ENCODE measurements at regions not wholly inside any gene's neighbourhood (a gene's known extent, or its start where the extent isn't known, plus 50 kb on each side); places are given as distances from the start of the nearest gene placed in this dataset.

- intact Hi-C loops (cut with micrococcal nuclease; ENCODE audit: unreplicated experiment) = no loop called here
- in situ Hi-C loops (cut with MboI) = no loop called here
Measured at GRCh38 chr1:103953386-103953785, 203.7 kb downstream of the AMY1C start.

More at GRCh38 chr1:103953386-103953785, 203.7 kb downstream of the AMY1C start:
- no peaks in the 10 kb centered on the region for H3K27me3 ChIP-seq (replicated peaks in 1 of 2; ENCODE audit: control insufficient read depth in 2 of 2, insufficient read depth in 2 of 2, low read length in 1 of 2)
- FAIRE-seq = no peak
- no peaks in the 10 kb centered on the region for H3K9me3 ChIP-seq (replicated peaks; ENCODE audit: control insufficient read depth, insufficient read depth, low read length)
- WGBS (ENCODE audit: insufficient coverage, insufficient replicate concordance, low lambda C conversion rate, missing lambda C conversion rate) = 7% methylated on average over 4 of the region's 4 CpGs
- no peak overlapping the region for H3K9ac ChIP-seq (ENCODE audit: control insufficient read depth, insufficient read depth, low read length)
- no peak overlapping the region for H3K4me2 ChIP-seq (ENCODE audit: control insufficient read depth, insufficient read depth)
- ChIA-PET CTCF (no interaction called here), POLR2A (no interaction called here), RAD21 (ENCODE audit: unreplicated experiment) (no interaction called here), SMC1A (ENCODE audit: uncharacterized antibody, unreplicated experiment) (interaction anchor here (0.9 kb wide), 1 partner anchor 21 kb away, joined by 3 read pairs; no protein-coding TSS in a partner anchor)
- no TSS peak for BruUV-seq (replicated peaks)
- H3K79me2 ChIP-seq (ENCODE audit: control insufficient read depth, insufficient read depth, low read length) = no peaks in the 10 kb centered on the region
- H3K4me3 ChIP-seq = no peak overlapping the region
- no peak for DNase-seq (ENCODE audit: low read depth, low spot score)
- H3K4me1 ChIP-seq (ENCODE audit: control insufficient read depth, insufficient read depth, low read length) = no peaks in the 10 kb centered on the region
- no peak overlapping the region for H2AFZ ChIP-seq (ENCODE audit: control insufficient read depth, low read depth, low read length)
- H3K36me3 ChIP-seq (ENCODE audit: control insufficient read depth in 2 of 2, insufficient read depth in 2 of 2, low read length in 1 of 2) = no peaks in the 10 kb centered on the region
- TF ChIP-seq USF2 (IDR thresholded peaks at IDR 0.05; ENCODE audit: borderline replicate concordance, low read depth, low read length) = no peak
- no peak for TF ChIP-seq CBX3 (IDR thresholded peaks at IDR 0.05; ENCODE audit: borderline replicate concordance, low read depth)
- TF ChIP-seq MAX (IDR thresholded peaks at IDR 0.05; ENCODE audit: low read depth, low read length) = no peak
- TF ChIP-seq SMARCA5 (IDR thresholded peaks at IDR 0.05) = no peak
- TF ChIP-seq ESRRA (IDR thresholded peaks at IDR 0.05; ENCODE audit: low read length) = no peak
- no peak for TF ChIP-seq TBL1XR1 (IDR thresholded peaks at IDR 0.05; ENCODE audit: low read depth, low read length)
- TF ChIP-seq ZNF217 (IDR thresholded peaks at IDR 0.05) = no peak
- TF ChIP-seq RFX5 (IDR thresholded peaks at IDR 0.05; ENCODE audit: low read depth, low read length) = no peak
- TF ChIP-seq STAT3 (IDR thresholded peaks at IDR 0.05; ENCODE audit: low read depth, low read length) = no peak
- TF ChIP-seq SMAD5 (IDR thresholded peaks at IDR 0.05; ENCODE audit: low read depth) = no peak
- no peak for TF ChIP-seq SREBF1 (IDR thresholded peaks at IDR 0.05; ENCODE audit: low read length)
- TF ChIP-seq PAX8 (IDR thresholded peaks at IDR 0.05) = no peak
- TF ChIP-seq EZH2 (IDR thresholded peaks at IDR 0.05; ENCODE audit: borderline replicate concordance, control insufficient read depth, low read depth, low read length) = no peak
- TF ChIP-seq IRF5 (IDR thresholded peaks at IDR 0.05; ENCODE audit: borderline replicate concordance) = no peak
- no peak for TF ChIP-seq NFYB (IDR thresholded peaks at IDR 0.05; ENCODE audit: insufficient read depth, low read depth, low read length)
- no peak for TF ChIP-seq JUND (IDR thresholded peaks at IDR 0.05; ENCODE audit: low read depth, low read length)
- no peak for TF ChIP-seq CUX1 (IDR thresholded peaks at IDR 0.05; ENCODE audit: insufficient replicate concordance, low read depth, low read length)
- TF ChIP-seq CREB1 (IDR thresholded peaks at IDR 0.05; ENCODE audit: low read depth) = no peak
- TF ChIP-seq FOXM1 (IDR thresholded peaks at IDR 0.05; ENCODE audit: low read depth, low read length) = no peak
- no peak for TF ChIP-seq KLF5 (IDR thresholded peaks at IDR 0.05; ENCODE audit: partially characterized antibody)
- no peaks in the 10 kb centered on the region for H4K20me1 ChIP-seq (ENCODE audit: control insufficient read depth, insufficient read depth)
- no peak for ATAC-seq
- H3K27ac ChIP-seq (ENCODE audit: control insufficient read depth, insufficient read depth) = no peak overlapping the region

Data from GM12878 (cell line).